Tibial artery (tissue), 4 donors: ENCODE measurements at regions not wholly inside any gene's neighbourhood (a gene's known extent, or its start where the extent isn't known, plus 50 kb on each side); places are given as distances from the start of the nearest gene placed in this dataset.
"Not testable (repeated sequence)": the region's sequence is repeated elsewhere in the genome, so short reads cannot be mapped to it uniquely, and the experiment has no call there.

ENCODE experiments used
- DNase-seq, 2 donors: peaks; one replicate each; pipeline ENCODE4 v3.0.0-alpha.2; 2019
- H3K27ac ChIP-seq, 2 donors: fragments of 200-600 bp; sonication (generic) in 1 of 2; 1 replicate in 1 of 2; 2 replicates in 1 of 2; pipeline ENCODE4 v1.5.1; 2018 to 2019; ENCODE audit warnings: mild to moderate bottlenecking in 1 of 2
- H3K27me3 ChIP-seq, 2 donors: fragments of 200-600 bp; sonication (generic) in 1 of 2; one replicate each; pipeline versions ENCODE4 v1.5.1 to v1.6.0; 2016 to 2019
- H3K36me3 ChIP-seq, 3 donors: fragments of 200-600 bp; sonication (generic) in 2 of 3; one replicate each; pipeline ENCODE4 v1.5.1; 2016 to 2019; ENCODE audit warnings: mild to moderate bottlenecking in 2 of 3
- H3K4me1 ChIP-seq, 4 donors: fragments of 200-600 bp; sonication (generic) in 2 of 4; 1 replicate in 3 of 4; 2 replicates in 1 of 4; pipeline ENCODE4 v1.5.1; 2016 to 2019
- H3K4me3 ChIP-seq, 2 donors: fragments of 200-600 bp; sonication (generic) in 1 of 2; 1 replicate in 1 of 2; 2 replicates in 1 of 2; pipeline ENCODE4 v1.5.1; 2018 to 2019; ENCODE audit warnings: mild to moderate bottlenecking in 2 of 2
- H3K9me3 ChIP-seq, 3 donors: fragments of 200-600 bp; sonication (generic) in 1 of 3; one replicate each; pipeline ENCODE4 v1.5.1; 2016 to 2019
- intact Hi-C: fragments of 100-400 bp; cut with DNase I; formaldehyde crosslinking; loops from one replicate; pipeline ENCODE4 v1.15.0; 2023; ENCODE audit warnings: low total_unique reads
- TF ChIP-seq, protein P1 (sequence below), 2 experiments: fragments of 200-600 bp in 1 of 2; fragments of 450-650 bp in 1 of 2; IDR thresholded peaks; one replicate each; pipeline ENCODE4 v1.5.1; 2017 to 2019; ENCODE audit warnings: antibody characterized with exemption in 2 of 2, mild to moderate bottlenecking in 1 of 2, moderate library complexity in 1 of 2

DNA sequence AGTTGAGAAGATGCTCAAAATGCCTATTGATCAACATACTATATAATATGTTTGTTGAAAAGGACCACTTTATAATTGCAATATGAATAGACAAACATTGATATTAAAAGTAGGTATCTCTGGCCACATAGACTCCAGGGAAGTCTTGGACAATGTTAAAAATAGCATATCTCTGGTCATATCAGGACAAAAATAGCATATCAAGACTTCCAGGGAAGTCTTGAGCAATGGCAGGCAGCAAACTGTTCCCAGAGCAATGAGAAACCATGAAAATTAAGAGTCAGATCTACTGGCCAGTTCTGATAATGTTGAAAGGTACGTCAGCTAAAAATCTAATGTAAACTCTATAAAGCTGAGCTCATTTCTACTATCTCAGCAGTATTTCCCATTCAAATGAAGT lies 1130.3 kb upstream of the CITED2 start:
- Histone ChIP-seq H3K9me3 (no peaks in the 10 kb centered on the region), H3K27ac (no peak overlapping the region), H3K4me3 (no peak overlapping the region), H3K4me1 (peaks cover 0 to 19% (median 0%) of the 10 kb centered on the region in 4 donors), H3K36me3 (no peaks in the 10 kb centered on the region), H3K27me3 (no peaks in the 10 kb centered on the region)
- TF ChIP-seq, protein P1, sequence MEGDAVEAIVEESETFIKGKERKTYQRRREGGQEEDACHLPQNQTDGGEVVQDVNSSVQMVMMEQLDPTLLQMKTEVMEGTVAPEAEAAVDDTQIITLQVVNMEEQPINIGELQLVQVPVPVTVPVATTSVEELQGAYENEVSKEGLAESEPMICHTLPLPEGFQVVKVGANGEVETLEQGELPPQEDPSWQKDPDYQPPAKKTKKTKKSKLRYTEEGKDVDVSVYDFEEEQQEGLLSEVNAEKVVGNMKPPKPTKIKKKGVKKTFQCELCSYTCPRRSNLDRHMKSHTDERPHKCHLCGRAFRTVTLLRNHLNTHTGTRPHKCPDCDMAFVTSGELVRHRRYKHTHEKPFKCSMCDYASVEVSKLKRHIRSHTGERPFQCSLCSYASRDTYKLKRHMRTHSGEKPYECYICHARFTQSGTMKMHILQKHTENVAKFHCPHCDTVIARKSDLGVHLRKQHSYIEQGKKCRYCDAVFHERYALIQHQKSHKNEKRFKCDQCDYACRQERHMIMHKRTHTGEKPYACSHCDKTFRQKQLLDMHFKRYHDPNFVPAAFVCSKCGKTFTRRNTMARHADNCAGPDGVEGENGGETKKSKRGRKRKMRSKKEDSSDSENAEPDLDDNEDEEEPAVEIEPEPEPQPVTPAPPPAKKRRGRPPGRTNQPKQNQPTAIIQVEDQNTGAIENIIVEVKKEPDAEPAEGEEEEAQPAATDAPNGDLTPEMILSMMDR (IDR thresholded peaks at IDR 0.05) = no peak
- no peak for DNase-seq
- intact Hi-C loops = no loop called here

DNA sequence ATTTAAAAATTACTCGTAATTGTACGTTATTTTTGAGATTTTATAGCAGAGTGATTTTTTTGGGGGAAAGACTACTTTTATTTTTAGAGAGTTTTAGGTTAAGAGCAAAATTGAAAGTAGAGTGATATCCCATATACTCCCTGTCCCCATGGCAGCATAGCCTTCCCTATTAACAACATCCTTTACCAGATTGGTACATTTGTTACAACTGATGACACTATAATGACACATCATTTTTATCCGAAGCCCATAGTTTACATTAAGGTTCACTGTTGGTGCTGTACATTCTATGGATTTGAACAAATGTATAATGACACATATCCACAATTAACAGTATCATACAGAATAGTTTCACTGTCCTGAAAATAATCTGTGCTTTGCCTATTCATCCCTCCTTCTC lies 1126.4 kb upstream of the CITED2 start:
- no peaks in the 10 kb centered on the region for H3K36me3 ChIP-seq
- TF ChIP-seq, protein P1 (IDR thresholded peaks at IDR 0.05) = no peak
- DNase-seq = no peak
- intact Hi-C loops = no loop called here
- H3K27ac ChIP-seq = no peak overlapping the region
- peaks cover 0 to 17% (median 0%) of the 10 kb centered on the region in 4 donors for H3K4me1 ChIP-seq
- no peaks in the 10 kb centered on the region for H3K27me3 ChIP-seq
- H3K4me3 ChIP-seq = no peak overlapping the region
- H3K9me3 ChIP-seq = no peaks in the 10 kb centered on the region

DNA sequence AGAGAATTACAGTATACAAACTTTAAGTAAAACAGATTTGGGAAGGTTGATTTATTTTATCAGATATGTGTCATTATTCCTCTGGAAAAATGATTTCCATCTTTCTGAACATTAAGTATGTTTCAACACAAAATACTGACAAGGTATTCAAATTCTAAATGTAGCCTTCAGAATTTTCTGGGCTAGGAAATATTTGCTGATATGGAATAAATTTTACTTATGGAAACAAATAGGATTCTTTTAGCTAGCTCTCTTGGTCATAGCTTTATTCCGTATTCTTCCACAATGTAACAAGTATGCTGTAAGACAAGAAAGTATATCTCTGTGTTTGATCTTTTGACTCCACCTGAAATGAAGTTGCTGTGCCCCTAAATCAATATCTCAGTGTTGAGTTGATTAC lies 1125.2 kb upstream of the CITED2 start:
- no peaks in the 10 kb centered on the region for H3K9me3 ChIP-seq
- TF ChIP-seq, protein P1 (IDR thresholded peaks at IDR 0.05) = no peak
- peaks cover 0 to 5% (median 0%) of the 10 kb centered on the region in 4 donors for H3K4me1 ChIP-seq
- H3K4me3 ChIP-seq = no peak overlapping the region
- intact Hi-C loops = no loop called here
- no peak overlapping the region for H3K27ac ChIP-seq
- no peak for DNase-seq
- no peaks in the 10 kb centered on the region for H3K36me3 ChIP-seq
- H3K27me3 ChIP-seq = no peaks in the 10 kb centered on the region

DNA sequence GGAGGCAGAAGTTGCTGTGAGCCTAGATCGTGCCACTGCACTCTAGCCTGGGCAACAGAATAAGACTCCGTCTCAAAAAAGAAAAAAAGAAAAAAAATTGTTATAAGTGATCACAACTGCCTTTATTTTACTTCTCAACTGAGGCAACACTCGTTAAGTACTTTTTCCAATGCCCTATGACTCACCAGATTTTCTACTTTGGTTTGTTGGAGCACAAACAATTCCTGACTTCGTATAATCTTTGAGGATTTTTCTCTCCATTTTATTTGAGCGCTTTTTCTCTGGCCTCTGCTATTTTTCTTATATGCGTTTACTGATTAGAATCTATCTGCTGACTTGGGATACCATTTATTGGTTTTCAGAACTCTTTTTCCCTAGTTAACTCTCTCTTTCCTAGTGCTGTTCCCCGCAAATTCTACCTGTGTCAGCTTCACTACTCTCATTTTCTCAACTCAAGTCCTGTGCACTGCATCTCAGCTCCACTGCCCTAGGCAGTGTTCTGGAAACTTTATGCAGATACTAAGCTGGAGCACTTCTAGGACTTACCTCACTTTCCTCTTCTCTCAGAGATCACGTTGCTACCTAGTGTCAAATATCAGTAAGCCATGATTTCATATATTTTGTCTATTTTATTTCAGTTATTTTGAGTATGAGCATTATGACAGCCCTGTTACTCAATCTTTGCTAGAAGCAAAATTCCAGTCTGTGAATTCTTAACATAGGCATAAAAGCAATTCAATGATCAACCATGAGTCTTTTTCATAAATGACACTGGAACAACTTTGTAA lies 1120.1 kb upstream of the CITED2 start:
- no peak overlapping the region for H3K27ac ChIP-seq
- H3K9me3 ChIP-seq = peaks cover 0 to 3% (median 0%) of the 10 kb centered on the region in 3 donors
- intact Hi-C loops = no loop called here
- no peaks in the 10 kb centered on the region for H3K36me3 ChIP-seq
- no peak for DNase-seq
- TF ChIP-seq, protein P1 (IDR thresholded peaks at IDR 0.05) = no peak
- no peak overlapping the region for H3K4me3 ChIP-seq
- H3K27me3 ChIP-seq = no peaks in the 10 kb centered on the region
- H3K4me1 ChIP-seq = no peaks in the 10 kb centered on the region

DNA sequence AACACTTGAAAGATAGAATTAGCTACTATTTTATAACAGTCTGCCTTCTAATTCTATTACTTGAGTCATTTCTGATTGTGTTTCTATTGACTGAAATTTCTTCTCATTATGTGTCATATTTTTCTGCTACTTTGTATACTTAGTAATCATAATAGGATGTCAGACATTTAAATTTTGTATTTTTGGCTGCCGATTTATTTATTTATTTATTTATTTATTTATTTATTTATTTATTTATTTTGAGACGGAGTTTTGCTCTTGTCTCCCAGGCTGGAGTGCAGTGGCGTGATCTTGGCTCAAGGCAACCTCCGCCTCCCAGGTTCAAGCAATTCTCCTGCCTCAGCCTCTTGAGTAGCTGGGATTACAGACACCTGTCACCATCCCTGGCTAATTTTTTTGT lies 1119.0 kb upstream of the CITED2 start:
- H3K27me3 ChIP-seq, H3K27ac ChIP-seq, intact Hi-C loops, DNase-seq, H3K36me3 ChIP-seq, H3K4me1 ChIP-seq, H3K9me3 ChIP-seq, H3K4me3 ChIP-seq: not testable (repeated sequence)

DNA sequence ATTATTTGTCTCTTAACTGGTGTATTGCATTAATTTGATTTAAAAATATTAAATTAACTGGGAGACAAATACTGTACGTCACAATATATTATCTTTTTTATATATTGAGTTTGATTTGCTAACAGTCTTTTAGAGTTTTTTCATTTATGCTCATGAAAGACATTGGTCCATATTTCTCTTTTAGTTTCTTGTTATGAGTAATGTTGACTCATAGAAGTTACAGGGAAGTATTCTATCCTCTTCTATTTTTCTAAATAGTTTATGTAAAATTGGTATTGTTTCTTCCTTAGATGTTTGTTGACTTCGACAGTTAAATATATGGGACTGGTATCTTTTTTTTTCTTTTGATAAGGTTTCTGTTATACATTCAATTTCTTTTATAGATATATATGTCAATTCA lies 1115.6 kb upstream of the CITED2 start:
- intact Hi-C loops = no loop called here
- TF ChIP-seq, protein P1 (IDR thresholded peaks at IDR 0.05) = no peak
- no peaks in the 10 kb centered on the region for H3K27me3 ChIP-seq
- peaks cover 0 to 7% (median 4%) of the 10 kb centered on the region in 3 donors for H3K9me3 ChIP-seq
- H3K27ac ChIP-seq = no peak overlapping the region
- no peak for DNase-seq
- no peak overlapping the region for H3K4me3 ChIP-seq
- no peaks in the 10 kb centered on the region for H3K36me3 ChIP-seq
- peaks cover 0 to 19% (median 14%) of the 10 kb centered on the region in 4 donors for H3K4me1 ChIP-seq
